ENCODE measurements at regions not wholly inside any gene's neighbourhood (a gene's known extent, or its start where the extent isn't known, plus 50 kb on each side); places are given as distances from the start of the nearest gene placed in this dataset.

DNA sequence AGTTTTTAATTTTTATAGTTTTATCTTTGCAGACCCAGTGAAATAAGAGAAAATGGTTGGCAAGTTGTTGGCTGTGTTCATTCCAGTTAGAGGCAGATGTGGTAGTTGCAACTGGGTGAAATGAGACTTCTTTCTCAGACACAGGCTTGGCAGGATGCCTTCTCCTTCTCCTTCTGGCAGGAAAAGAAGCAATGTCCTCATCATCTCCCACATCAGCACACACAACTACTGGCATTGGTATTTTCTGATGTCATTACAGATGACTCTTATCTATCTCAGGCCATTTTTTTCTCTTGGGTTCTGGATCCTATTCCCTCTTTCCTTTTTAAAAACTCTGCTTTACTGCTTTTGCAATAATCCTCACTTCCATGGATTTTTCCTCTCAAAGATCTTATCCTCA, 103.3 kb upstream of the EDIL3 start:
- no peaks in the 10 kb centered on the region for H4K20me1 ChIP-seq (ENCODE audit: insufficient read depth)
- H3K27ac ChIP-seq (ENCODE audit: low read length), result no peak overlapping the region
- H3K4me2 ChIP-seq (ENCODE audit: low read length), result no peak overlapping the region
- no peaks in the 10 kb centered on the region for H3F3A ChIP-seq (ENCODE audit: insufficient read depth, low read length, poor library complexity, severe bottlenecking)
- no peak overlapping the region for H2AFZ ChIP-seq (ENCODE audit: low read depth, low read length)
- no peak overlapping the region for H3K9ac ChIP-seq (ENCODE audit: low read length)
- no peaks in the 10 kb centered on the region for H3K79me2 ChIP-seq (replicated peaks; ENCODE audit: insufficient read depth, low read length)
- H3K9me2 ChIP-seq (ENCODE audit: insufficient read depth, low read length), result no peaks in the 10 kb centered on the region
- TF ChIP-seq MXI1 (conservative IDR thresholded peaks at IDR 0.05; ENCODE audit: poor library complexity, severe bottlenecking) (no peak), EP300 (conservative IDR thresholded peaks at IDR 0.05; ENCODE audit: poor library complexity, severe bottlenecking) (no peak), SMC3 (conservative IDR thresholded peaks at IDR 0.05; ENCODE audit: poor library complexity) (no peak), POLR2AphosphoS5 (IDR thresholded peaks at IDR 0.05) (no peak), TAF1 (IDR thresholded peaks at IDR 0.05; ENCODE audit: low read depth) (no peak), EZH2 (IDR thresholded peaks at IDR 0.05; ENCODE audit: borderline replicate concordance, insufficient read depth, low read length, poor library complexity, severe bottlenecking) (no peak), RAD21 (conservative IDR thresholded peaks at IDR 0.05) (no peak)
- TF ChIP-seq, protein P1, sequence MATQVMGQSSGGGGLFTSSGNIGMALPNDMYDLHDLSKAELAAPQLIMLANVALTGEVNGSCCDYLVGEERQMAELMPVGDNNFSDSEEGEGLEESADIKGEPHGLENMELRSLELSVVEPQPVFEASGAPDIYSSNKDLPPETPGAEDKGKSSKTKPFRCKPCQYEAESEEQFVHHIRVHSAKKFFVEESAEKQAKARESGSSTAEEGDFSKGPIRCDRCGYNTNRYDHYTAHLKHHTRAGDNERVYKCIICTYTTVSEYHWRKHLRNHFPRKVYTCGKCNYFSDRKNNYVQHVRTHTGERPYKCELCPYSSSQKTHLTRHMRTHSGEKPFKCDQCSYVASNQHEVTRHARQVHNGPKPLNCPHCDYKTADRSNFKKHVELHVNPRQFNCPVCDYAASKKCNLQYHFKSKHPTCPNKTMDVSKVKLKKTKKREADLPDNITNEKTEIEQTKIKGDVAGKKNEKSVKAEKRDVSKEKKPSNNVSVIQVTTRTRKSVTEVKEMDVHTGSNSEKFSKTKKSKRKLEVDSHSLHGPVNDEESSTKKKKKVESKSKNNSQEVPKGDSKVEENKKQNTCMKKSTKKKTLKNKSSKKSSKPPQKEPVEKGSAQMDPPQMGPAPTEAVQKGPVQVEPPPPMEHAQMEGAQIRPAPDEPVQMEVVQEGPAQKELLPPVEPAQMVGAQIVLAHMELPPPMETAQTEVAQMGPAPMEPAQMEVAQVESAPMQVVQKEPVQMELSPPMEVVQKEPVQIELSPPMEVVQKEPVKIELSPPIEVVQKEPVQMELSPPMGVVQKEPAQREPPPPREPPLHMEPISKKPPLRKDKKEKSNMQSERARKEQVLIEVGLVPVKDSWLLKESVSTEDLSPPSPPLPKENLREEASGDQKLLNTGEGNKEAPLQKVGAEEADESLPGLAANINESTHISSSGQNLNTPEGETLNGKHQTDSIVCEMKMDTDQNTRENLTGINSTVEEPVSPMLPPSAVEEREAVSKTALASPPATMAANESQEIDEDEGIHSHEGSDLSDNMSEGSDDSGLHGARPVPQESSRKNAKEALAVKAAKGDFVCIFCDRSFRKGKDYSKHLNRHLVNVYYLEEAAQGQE (IDR thresholded peaks at IDR 0.05; ENCODE audit: borderline replicate concordance), result no peak
- TF ChIP-seq, protein P2, sequence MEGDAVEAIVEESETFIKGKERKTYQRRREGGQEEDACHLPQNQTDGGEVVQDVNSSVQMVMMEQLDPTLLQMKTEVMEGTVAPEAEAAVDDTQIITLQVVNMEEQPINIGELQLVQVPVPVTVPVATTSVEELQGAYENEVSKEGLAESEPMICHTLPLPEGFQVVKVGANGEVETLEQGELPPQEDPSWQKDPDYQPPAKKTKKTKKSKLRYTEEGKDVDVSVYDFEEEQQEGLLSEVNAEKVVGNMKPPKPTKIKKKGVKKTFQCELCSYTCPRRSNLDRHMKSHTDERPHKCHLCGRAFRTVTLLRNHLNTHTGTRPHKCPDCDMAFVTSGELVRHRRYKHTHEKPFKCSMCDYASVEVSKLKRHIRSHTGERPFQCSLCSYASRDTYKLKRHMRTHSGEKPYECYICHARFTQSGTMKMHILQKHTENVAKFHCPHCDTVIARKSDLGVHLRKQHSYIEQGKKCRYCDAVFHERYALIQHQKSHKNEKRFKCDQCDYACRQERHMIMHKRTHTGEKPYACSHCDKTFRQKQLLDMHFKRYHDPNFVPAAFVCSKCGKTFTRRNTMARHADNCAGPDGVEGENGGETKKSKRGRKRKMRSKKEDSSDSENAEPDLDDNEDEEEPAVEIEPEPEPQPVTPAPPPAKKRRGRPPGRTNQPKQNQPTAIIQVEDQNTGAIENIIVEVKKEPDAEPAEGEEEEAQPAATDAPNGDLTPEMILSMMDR (IDR thresholded peaks at IDR 0.05; ENCODE audit: poor library complexity, severe bottlenecking), result no peak
- no peaks in the 10 kb centered on the region for H3K27me3 ChIP-seq (ENCODE audit: insufficient read depth, low read depth, low read length)
- no peak overlapping the region for H3K4me3 ChIP-seq (ENCODE audit: low read length)
- H3K9me3 ChIP-seq (ENCODE audit: low read length), result no peaks in the 10 kb centered on the region
- H3K36me3 ChIP-seq (ENCODE audit: insufficient read depth, low read length), result no peaks in the 10 kb centered on the region

DNA sequence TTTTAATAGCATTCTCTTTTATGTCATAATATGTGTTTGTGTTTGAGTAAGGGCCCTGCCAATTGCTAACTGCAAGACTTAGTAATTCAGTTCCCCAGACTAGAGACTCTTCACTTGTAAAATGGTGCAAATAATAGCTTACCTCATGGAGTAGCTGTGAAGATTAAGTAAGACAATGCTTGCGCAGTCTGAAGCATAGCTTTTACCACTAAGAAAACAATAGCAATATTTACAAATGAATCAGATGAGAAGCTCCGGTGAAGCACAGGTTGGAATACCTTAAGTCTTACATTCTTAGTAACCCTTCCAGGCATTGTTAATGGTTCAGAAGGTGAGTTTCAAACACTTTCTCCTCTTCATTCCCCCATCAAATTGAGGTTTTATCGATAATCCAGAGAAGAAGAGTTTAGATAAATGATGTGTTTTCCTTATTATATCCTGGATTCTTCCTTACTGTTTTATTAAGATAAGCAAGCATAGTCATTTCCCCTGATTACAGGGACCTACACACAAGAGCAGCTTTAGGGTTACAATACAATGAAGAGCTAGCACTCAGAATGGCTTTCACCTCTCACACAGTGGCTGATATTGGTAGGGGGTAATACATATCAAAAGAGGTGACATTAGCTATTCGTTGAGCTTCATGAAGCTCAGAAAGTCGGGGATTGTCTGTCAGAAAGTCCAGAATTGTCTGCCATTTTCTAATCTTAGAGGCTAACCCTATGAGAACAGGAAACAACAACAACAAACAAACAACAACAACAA, 96.4 kb upstream of the EDIL3 start:
- H2AFZ ChIP-seq (ENCODE audit: low read depth, low read length), result no peak overlapping the region
- H3K36me3 ChIP-seq (ENCODE audit: insufficient read depth, low read length), result no peaks in the 10 kb centered on the region
- no peak overlapping the region for H3K9ac ChIP-seq (ENCODE audit: low read length)
- H3K79me2 ChIP-seq (replicated peaks; ENCODE audit: insufficient read depth, low read length), result no peaks in the 10 kb centered on the region
- H3K4me2 ChIP-seq (ENCODE audit: low read length), result no peak overlapping the region
- H4K20me1 ChIP-seq (ENCODE audit: insufficient read depth), result no peaks in the 10 kb centered on the region
- TF ChIP-seq, protein P1 (IDR thresholded peaks at IDR 0.05; ENCODE audit: borderline replicate concordance), result no peak
- TF ChIP-seq RAD21 (conservative IDR thresholded peaks at IDR 0.05) (no peak), POLR2AphosphoS5 (IDR thresholded peaks at IDR 0.05) (no peak), MXI1 (conservative IDR thresholded peaks at IDR 0.05; ENCODE audit: poor library complexity, severe bottlenecking) (no peak), EP300 (conservative IDR thresholded peaks at IDR 0.05; ENCODE audit: poor library complexity, severe bottlenecking) (no peak), SMC3 (conservative IDR thresholded peaks at IDR 0.05; ENCODE audit: poor library complexity) (no peak), EZH2 (IDR thresholded peaks at IDR 0.05; ENCODE audit: borderline replicate concordance, insufficient read depth, low read length, poor library complexity, severe bottlenecking) (no peak), TAF1 (IDR thresholded peaks at IDR 0.05; ENCODE audit: low read depth) (no peak)
- TF ChIP-seq, protein P2 (IDR thresholded peaks at IDR 0.05; ENCODE audit: poor library complexity, severe bottlenecking), result no peak
- H3K9me2 ChIP-seq (ENCODE audit: insufficient read depth, low read length), result no peaks in the 10 kb centered on the region
- no peaks in the 10 kb centered on the region for H3K27me3 ChIP-seq (ENCODE audit: insufficient read depth, low read depth, low read length)
- no peak overlapping the region for H3K4me3 ChIP-seq (ENCODE audit: low read length)
- no peak overlapping the region for H3K27ac ChIP-seq (ENCODE audit: low read length)
- no peaks in the 10 kb centered on the region for H3K9me3 ChIP-seq (ENCODE audit: low read length)
- H3F3A ChIP-seq (ENCODE audit: insufficient read depth, low read length, poor library complexity, severe bottlenecking), result no peaks in the 10 kb centered on the region

All from neural cell (in vitro differentiated cells).